HG03139 (cell line): ENCODE measurements at regions not wholly inside any gene's neighbourhood (a gene's known extent, or its start where the extent isn't known, plus 50 kb on each side); places are given as distances from the start of the nearest gene placed in this dataset.
A peak's percentile ranks its signal among the peaks of the same experiment; 100 is the strongest.

ENCODE experiments used
- ATAC-seq: cut with Tn5 transposase; IDR thresholded peaks from one replicate; pipeline ENCODE4 v1.9.1; 2021; ENCODE audit not compliant: unreplicated experiment

DNA sequence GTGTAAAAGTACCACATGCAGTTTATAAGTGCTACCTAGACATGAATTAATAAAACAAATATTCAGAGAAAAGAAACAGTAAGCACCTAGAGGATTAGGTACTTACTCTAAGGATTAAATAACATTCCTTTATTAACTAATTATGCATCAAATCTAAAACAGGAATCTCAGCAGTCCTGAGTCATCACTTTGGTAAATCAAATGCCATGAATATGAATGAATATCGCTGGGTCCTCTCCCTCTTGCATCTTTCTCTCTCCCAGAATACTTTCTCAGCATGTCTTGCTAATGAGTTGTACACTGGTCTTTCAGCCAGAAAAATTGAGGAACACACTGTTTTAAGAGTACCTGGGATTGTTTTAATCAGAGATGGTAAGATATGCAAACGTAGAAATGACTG lies 225.5 kb upstream of the NFE2L3 start:
- ATAC-seq = no peak

- no peak for ATAC-seq
Measured at GRCh38 chr7:25926891-25927625, 224.9 kb upstream of the NFE2L3 start.

DNA sequence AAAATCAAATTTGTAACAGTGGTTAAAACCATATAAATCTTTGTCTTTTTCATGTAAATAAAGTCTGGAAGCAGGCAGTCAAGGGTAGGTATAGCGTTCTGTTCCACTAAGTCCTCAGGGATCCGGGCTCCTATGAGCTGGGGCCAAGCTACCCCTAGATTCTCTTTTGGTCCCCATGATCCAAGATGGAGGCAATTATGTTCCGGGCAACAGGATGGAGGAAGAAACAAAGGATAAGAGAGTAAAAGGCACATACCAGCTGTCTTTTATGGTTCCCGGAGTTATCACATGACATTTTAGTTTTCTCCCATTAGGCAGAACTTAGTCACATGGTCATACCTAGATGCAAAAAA lies 224.4 kb upstream of the NFE2L3 start:
- ATAC-seq = no peak

DNA sequence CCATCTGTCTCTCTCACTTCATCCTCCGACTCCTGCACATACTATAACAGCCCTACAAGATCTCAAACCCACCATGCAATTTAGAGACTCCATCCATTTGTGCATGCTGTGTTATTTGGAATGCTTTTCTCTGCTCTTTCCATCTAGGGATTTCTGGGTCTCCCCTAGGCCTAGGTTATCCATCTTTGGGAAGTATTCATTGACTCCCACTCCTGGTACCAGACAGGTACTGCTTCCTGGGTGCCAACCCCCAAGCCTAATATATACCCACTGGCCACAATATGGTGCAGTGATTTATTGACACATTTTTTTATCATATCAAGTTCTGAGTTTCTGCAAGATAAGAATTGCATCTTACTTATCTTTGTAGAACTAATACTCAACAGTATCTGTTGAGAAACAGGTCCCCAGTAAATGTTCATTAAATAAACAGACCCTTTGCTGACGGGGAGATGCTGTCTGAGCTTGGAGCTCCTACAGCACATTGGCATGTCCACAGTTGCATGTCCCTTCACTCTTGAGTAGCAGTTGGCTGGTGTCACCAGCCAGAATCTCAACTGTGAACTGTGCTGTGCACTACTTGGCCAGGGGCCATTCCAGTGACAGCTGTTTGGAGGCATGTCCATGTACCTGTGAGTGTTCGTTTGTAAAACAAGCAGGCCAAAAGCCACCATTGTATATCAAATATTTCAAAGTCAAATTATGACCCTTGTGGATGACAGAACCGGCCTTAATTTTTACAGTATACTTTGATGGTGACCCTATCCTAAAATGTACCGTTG lies 223.3 kb upstream of the NFE2L3 start:
- no peak for ATAC-seq

- no peak for ATAC-seq
Measured at GRCh38 chr7:25929448-25929847, 222.6 kb upstream of the NFE2L3 start.

DNA sequence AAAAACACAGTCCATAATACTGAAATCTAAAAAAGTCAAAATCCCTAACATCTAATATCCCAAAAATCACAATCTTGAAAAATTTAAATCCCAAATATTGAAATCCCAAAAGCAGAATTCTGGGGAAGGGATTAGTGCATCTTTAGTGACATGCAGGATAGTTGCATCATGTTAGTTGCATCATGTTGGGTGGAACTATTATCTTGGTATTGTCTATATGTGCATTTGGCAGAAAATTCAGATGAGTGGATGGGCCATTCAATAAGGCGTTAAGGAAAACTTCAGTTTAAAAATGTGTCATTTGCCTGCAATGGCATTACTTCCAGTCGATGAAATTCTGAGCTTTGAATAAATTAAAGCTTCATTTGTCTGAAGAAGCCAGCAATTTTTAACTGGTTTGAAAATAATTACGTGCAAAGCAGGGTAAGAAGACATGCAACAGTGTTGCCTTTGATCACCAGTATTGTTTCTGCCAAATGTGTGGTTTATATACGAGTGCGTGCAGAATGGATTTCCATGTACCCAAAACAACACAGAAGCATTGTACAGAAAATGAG lies 221.4 kb upstream of the NFE2L3 start:
- no peak for ATAC-seq

DNA sequence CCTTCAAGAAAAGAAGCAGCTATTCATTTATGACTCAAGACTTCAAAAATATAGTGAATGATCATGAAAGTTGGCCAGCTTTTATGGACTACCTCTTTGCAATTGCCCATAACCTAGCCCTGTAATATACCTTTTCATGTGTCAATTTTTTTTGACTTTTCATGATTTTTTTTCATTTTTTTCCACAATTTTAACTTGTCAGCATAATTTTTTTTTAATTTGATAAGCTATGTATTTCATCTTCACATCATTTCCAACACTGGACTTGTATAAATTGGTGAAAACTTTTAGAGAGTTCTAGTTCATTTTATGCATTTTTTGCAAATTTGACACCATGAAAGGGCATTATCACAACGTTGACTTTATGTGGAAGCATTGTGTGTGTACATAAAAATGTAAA lies 220.8 kb upstream of the NFE2L3 start:
- no peak for ATAC-seq

GRCh38 chr7:25933921-25934320 lies 218.1 kb upstream of the NFE2L3 start:
- ATAC-seq = no peak

DNA sequence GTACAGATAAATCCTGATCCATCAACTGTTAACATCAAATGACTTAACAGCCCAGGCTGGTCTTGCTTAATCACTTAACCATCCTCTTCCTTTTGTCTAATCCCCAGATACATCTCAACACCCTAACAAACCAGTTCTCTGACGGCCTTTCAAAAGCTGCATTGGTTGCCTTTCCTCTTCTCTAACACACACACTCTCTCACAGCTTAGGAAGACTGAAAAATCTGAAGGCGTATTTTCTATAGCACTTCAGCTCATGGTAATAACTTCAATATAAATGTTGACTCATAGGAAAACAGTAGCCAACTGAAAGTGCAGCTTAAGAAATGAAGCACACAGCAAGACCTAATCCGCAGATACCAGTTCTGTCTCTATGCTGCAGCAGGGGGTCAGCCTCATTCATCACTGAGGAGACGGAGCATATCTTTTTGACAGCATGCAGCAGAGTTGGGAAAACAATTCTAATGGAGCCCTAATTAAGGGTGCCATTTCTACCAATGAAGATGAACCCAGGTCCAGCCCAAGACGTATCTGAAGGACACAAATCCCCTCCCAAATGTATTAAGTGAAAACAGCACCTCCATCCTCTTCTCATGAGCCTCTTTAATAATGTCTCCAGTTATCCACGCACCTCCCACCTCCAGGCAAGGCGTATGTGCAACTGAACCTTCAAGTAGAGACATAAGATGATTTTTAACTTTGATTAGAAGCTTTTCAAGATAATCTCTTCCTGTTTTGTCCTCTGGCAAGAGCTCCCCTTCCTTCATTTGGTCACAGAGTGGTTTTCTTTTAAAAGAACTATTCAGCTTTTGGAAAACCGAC lies 211.7 kb upstream of the NFE2L3 start:
- no peak for ATAC-seq

GRCh38 chr7:25944777-25945515 lies 207.1 kb upstream of the NFE2L3 start:
- no peak for ATAC-seq

- ATAC-seq = no peak
Measured at GRCh38 chr7:25945608-25946007, 206.4 kb upstream of the NFE2L3 start.

DNA sequence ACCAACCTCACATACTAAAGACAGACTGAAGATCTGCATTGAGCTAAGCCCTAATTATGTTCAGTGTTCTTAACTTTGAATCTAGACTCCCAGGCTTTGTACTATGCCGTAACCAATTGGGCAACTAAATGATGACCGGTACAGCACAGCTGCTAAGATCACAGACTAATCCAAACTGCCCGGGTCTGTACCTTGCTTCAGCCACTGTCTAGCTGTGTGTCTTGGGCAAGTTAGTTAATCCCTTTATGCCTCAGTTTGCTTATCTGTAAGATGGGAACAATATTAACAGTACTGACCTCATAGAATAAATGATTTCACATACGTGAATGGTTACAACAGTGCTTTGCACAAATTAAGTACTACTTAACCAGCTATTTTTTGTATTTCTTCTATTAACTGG lies 205.8 kb upstream of the NFE2L3 start:
- no peak for ATAC-seq

DNA sequence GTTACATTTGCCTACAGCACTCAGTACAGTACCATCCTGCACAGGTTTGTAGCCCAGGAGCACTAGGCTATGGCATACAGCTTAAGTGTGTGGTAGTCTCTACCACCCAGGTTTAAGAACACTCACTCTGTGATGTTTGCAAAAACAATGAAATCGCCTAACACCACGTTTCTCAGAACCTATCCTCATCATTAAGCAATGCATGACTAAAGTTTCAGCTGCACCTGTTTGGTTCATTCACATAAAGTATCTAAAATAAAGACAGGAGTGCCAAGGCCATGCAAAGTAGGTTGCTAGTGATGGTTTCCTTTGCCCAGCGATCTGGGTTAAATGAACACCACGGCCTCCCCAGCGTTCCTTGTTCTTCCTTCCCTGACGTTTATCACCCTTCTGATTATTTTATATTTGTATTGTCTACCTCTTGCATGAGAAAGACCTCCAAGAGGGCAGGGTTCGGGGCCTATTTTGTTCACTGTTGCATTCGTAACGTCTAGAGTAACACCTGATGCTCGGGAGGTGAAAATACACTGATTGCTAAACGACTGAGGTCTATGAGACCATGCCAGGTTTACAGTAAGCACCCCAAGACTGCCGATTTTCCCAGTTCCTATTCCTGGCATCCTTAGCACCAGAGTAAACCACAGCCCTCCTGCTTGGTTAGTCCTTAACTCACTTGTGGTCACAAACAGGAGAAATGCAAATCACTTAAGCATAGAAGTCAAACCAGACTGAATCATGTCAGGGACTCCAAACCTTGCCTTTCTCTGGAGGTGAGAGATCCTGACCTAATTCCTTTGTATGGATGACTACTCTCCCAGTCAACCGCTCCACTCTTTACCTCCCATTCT lies 204.1 kb upstream of the NFE2L3 start:
- no peak for ATAC-seq

- ATAC-seq = no peak
Measured at GRCh38 chr7:25949736-25950487, 202.1 kb upstream of the NFE2L3 start.

- peak; percentile 80 for ATAC-seq
Measured at GRCh38 chr7:25950488-25951413, 201.2 kb upstream of the NFE2L3 start.

DNA sequence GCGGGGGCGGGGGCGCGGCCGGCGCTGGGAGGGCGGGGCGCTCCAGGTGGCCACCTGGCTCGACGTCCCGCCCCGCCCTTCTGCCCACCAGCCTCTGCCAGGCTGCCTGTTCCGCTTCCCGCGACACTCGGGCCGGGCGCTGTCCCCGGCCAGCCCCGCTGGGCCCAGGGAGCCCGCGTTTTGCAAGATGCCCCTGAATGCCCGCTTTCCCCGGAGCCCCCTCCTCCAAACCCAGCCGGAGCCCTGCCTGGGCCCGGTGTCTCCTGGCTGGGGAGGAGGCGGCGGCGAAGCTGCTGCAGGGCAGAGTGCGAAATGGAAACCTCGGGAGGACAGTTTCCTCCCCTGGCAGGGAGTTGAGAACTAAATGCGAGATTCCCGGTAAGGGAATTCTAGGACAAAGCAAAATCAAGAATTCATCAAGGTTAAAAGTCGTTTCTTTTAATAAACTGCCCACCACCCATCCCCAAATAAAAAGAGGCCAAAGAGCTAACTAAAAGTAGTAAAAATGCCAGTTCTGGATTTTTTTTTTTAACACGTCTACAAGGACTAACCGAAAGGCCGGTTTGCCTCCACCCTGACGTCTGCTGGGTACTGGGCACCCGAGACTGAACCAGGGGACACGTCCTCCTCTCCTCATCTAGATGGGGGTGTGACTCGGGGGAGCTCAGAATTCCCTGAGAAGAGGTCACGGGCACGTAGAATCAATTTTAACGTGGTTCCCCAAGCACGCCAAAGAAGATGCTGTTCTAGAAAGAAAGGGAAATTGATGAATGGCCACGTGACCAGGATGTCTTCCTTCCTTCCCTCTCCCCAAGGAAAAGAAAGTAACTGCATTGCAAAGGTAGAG lies 200.4 kb upstream of the NFE2L3 start:
- no peak for ATAC-seq
